Endothelial cell of umbilical vein (primary cell): ENCODE measurements at regions not wholly inside any gene's neighbourhood (a gene's known extent, or its start where the extent isn't known, plus 50 kb on each side); places are given as distances from the start of the nearest gene placed in this dataset.

Experiments used
- CTCF ChIP-seq, 2 donors: IDR thresholded peaks; 1 replicate in 1 of 2; 2 replicates in 1 of 2; pipeline ENCODE4 v1.5.1; 2011; ENCODE audit warnings: low read length in 2 of 2, mild to moderate bottlenecking in 2 of 2, moderate library complexity in 2 of 2, control low read depth in 1 of 2, inconsistent platforms in 1 of 2, low read depth in 1 of 2; ENCODE audit not compliant: insufficient read depth in 1 of 2; ENCODE audit errors: extremely low read depth in 1 of 2
- EZH2 ChIP-seq: IDR thresholded peaks from 2 replicates; pipeline ENCODE4 v1.6.1; 2012; ENCODE audit warnings: borderline replicate concordance, low read depth, mild to moderate bottlenecking, moderate library complexity, low read length, inconsistent platforms; ENCODE audit not compliant: severe bottlenecking
- GATA2 ChIP-seq: IDR thresholded peaks from 2 replicates; pipeline ENCODE4 v1.7.0; 2011; ENCODE audit warnings: low read depth, mild to moderate bottlenecking, moderate library complexity, mixed read lengths, low read length; ENCODE audit not compliant: insufficient read length, insufficient read depth
- POLR2A ChIP-seq: IDR thresholded peaks from 2 replicates; pipeline ENCODE4 v1.6.1; 2012; ENCODE audit warnings: low read depth, mild to moderate bottlenecking, control low read depth, low read length
- POLR2AphosphoS5 ChIP-seq: IDR thresholded peaks from 2 replicates; pipeline ENCODE4 v1.6.1; 2012; ENCODE audit warnings: low read depth, mild to moderate bottlenecking, control low read depth, low read length, moderate library complexity; ENCODE audit not compliant: insufficient read depth

- TF ChIP-seq CTCF (IDR thresholded peaks at IDR 0.05; ENCODE audit: extremely low read depth in 1 of 2, insufficient read depth in 1 of 2, low read depth in 1 of 2, low read length in 2 of 2) = no peak
- no peak for TF ChIP-seq POLR2AphosphoS5
- TF ChIP-seq POLR2A = no peak
- no peak for TF ChIP-seq EZH2
- no peak for TF ChIP-seq GATA2
Measured at GRCh38 chr12:74641262-74641661, 103.6 kb downstream of the ATXN7L3B start.
